ENCODE measurements at regions not wholly inside any gene's neighbourhood (a gene's known extent, or its start where the extent isn't known, plus 50 kb on each side); places are given as distances from the start of the nearest gene placed in this dataset.

DNA sequence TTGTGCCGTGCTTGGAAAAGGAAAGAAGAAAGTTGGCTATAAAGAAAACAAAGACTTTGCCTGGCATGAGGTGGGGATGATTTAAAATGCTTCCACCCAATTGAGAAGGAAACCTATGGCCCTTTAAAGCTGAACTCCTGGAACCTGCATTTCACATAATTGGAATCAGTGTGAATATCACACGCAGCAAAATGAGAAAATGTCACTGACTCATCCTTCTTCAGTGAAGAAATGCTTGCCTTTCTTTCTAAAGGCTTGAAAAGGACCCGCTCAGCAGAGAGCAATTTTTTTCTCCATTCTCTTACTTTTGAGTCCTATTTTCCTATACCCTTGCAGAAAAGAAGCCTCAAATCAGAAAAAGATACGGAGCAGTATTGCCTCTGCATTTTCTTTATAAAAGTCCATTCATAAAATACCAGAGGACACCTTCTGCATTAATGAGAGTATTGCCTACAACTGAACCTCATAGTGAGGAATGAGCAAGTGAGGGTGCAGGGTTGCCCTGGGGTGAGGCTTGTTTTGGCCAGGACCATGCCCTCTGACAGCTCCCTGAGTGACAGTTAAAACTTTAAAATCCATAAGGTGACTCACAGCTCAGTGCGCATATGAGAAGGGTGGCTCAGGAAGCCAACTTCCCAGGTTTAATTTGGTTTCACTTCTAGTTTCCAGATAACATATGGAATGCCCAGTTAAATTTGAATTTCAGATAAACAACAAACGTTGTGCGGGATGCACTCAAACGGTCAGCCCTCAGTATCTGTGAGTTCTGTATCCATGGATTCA is 191.9 kb upstream of the GYPC start:
- TF ChIP-seq, protein P1, sequence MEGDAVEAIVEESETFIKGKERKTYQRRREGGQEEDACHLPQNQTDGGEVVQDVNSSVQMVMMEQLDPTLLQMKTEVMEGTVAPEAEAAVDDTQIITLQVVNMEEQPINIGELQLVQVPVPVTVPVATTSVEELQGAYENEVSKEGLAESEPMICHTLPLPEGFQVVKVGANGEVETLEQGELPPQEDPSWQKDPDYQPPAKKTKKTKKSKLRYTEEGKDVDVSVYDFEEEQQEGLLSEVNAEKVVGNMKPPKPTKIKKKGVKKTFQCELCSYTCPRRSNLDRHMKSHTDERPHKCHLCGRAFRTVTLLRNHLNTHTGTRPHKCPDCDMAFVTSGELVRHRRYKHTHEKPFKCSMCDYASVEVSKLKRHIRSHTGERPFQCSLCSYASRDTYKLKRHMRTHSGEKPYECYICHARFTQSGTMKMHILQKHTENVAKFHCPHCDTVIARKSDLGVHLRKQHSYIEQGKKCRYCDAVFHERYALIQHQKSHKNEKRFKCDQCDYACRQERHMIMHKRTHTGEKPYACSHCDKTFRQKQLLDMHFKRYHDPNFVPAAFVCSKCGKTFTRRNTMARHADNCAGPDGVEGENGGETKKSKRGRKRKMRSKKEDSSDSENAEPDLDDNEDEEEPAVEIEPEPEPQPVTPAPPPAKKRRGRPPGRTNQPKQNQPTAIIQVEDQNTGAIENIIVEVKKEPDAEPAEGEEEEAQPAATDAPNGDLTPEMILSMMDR (IDR thresholded peaks at IDR 0.05; ENCODE audit: low read depth, low read length, missing input control) = no peak
- TF ChIP-seq, protein P2, sequence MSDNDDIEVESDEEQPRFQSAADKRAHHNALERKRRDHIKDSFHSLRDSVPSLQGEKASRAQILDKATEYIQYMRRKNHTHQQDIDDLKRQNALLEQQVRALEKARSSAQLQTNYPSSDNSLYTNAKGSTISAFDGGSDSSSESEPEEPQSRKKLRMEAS (IDR thresholded peaks at IDR 0.05) = no peak
